ENCODE measurements at regions not wholly inside any gene's neighbourhood (a gene's known extent, or its start where the extent isn't known, plus 50 kb on each side); places are given as distances from the start of the nearest gene placed in this dataset.

- intact Hi-C loops (cut with micrococcal nuclease) = no loop called here
- H3K79me2 ChIP-seq (ENCODE audit: control insufficient read depth, insufficient read depth, low read length) = no peaks in the 10 kb centered on the region
- H3K9ac ChIP-seq (ENCODE audit: low read length) = no peak overlapping the region
- H4K20me1 ChIP-seq (ENCODE audit: control insufficient read depth, insufficient read depth, low read length, poor library complexity, severe bottlenecking) = no peaks in the 10 kb centered on the region
- ChIA-PET POLR2A (interaction anchor here (0.6 kb wide), 1 partner anchor 31 kb away, joined by 3 read pairs; no protein-coding TSS in a partner anchor), CTCF (no interaction called here)
- 89% methylated on average over 14 of the region's 22 CpGs for WGBS (ENCODE audit: insufficient coverage)
- peaks cover 0 to 7% (median 0%) of the 10 kb centered on the region in 3 donors for H3K9me3 ChIP-seq (ENCODE audit: control extremely low read depth in 1 of 3, control insufficient read depth in 2 of 3, insufficient read depth in 1 of 3, low read length in 2 of 3)
- H3K9me3 Mint-ChIP-seq (ENCODE audit: insufficient read depth) = peaks cover 3% of the 10 kb centered on the region
- H3K27me3 ChIP-seq (replicated peaks in 1 of 4; ENCODE audit: control extremely low read depth in 1 of 4, control insufficient read depth in 3 of 4, insufficient read depth in 4 of 4, low read length in 3 of 4) = peaks cover 0 to 5% (median 1%) of the 10 kb centered on the region in 4 experiments
- no peak overlapping the region for H3K27ac Mint-ChIP-seq
- H3K27ac ChIP-seq (ENCODE audit: low read length in 2 of 2) = no peak overlapping the region
- H2AFZ ChIP-seq (ENCODE audit: insufficient read depth, low read depth, low read length, poor library complexity, severe bottlenecking) = no peak overlapping the region
- H3K4me3 Mint-ChIP-seq = no peak overlapping the region
- DNase-seq (no peak), ATAC-seq (ENCODE audit: low read depth) (no peak)
- no peak overlapping the region for H3K4me2 ChIP-seq (replicated peaks; ENCODE audit: low read depth, low read length, poor library complexity, severe bottlenecking)
- H3K4me1 Mint-ChIP-seq = peaks cover 11% of the 10 kb centered on the region
- H3K27me3 Mint-ChIP-seq = peaks cover 9% of the 10 kb centered on the region
- peaks cover 5% of the 10 kb centered on the region in 2 donors for H3K4me1 ChIP-seq (ENCODE audit: control insufficient read depth in 2 of 2, insufficient read depth in 2 of 2, low read length in 2 of 2)
- H3K4me3 ChIP-seq (ENCODE audit: control extremely low read depth in 1 of 5, extremely low read depth in 1 of 5, insufficient read depth in 1 of 5, low read depth in 2 of 5, low read length in 4 of 5) = no peak overlapping the region
- TF ChIP-seq EZH2 (IDR thresholded peaks at IDR 0.05; ENCODE audit: borderline replicate concordance, insufficient read depth, low read depth, low read length, poor library complexity, severe bottlenecking) (no peak), CTCF (IDR thresholded peaks at IDR 0.05) (no peak)
- H3K36me3 ChIP-seq (replicated peaks in 1 of 2; ENCODE audit: control extremely low read depth in 1 of 2, control insufficient read depth in 1 of 2, extremely low read depth in 1 of 2, insufficient read depth in 2 of 2, low read length in 1 of 2) = no peaks in the 10 kb centered on the region
Observed at GRCh38 chr11:45048870-45049691, 97.4 kb upstream of the PRDM11 start.

GRCh38 chr11:45050111-45050510, 96.3 kb upstream of the PRDM11 start:
- Histone ChIP-seq H3K9ac (ENCODE audit: low read length) (no peak overlapping the region), H3K4me1 (ENCODE audit: control insufficient read depth in 2 of 2, insufficient read depth in 2 of 2, low read length in 2 of 2) (peaks cover 8 to 9% of the 10 kb centered on the region in 2 donors), H3K27ac (ENCODE audit: low read length in 2 of 2) (no peak overlapping the region), H4K20me1 (ENCODE audit: control insufficient read depth, insufficient read depth, low read length, poor library complexity, severe bottlenecking) (no peaks in the 10 kb centered on the region), H3K36me3 (replicated peaks in 1 of 2; ENCODE audit: control extremely low read depth in 1 of 2, control insufficient read depth in 1 of 2, extremely low read depth in 1 of 2, insufficient read depth in 2 of 2, low read length in 1 of 2) (no peaks in the 10 kb centered on the region), H3K79me2 (ENCODE audit: control insufficient read depth, insufficient read depth, low read length) (no peaks in the 10 kb centered on the region), H2AFZ (ENCODE audit: insufficient read depth, low read depth, low read length, poor library complexity, severe bottlenecking) (no peak overlapping the region), H3K27me3 (replicated peaks in 1 of 4; ENCODE audit: control extremely low read depth in 1 of 4, control insufficient read depth in 3 of 4, insufficient read depth in 4 of 4, low read length in 3 of 4) (peaks cover 0 to 5% (median 2%) of the 10 kb centered on the region in 4 experiments), H3K4me2 (replicated peaks; ENCODE audit: low read depth, low read length, poor library complexity, severe bottlenecking) (no peak overlapping the region), H3K9me3 (ENCODE audit: control extremely low read depth in 1 of 3, control insufficient read depth in 2 of 3, insufficient read depth in 1 of 3, low read length in 2 of 3) (peaks cover 0 to 7% (median 0%) of the 10 kb centered on the region in 3 donors), H3K4me3 (ENCODE audit: control extremely low read depth in 1 of 5, extremely low read depth in 1 of 5, insufficient read depth in 1 of 5, low read depth in 2 of 5, low read length in 4 of 5) (no peak overlapping the region)
- POLR2A ChIA-PET = no interaction called here
- TF ChIP-seq EZH2 (IDR thresholded peaks at IDR 0.05; ENCODE audit: borderline replicate concordance, insufficient read depth, low read depth, low read length, poor library complexity, severe bottlenecking) = no peak
- TF ChIP-seq CTCF (IDR thresholded peaks at IDR 0.05) = no peak
- CTCF ChIA-PET = interaction anchor here (1.3 kb wide), 1 partner anchor 17 kb away, joined by 3 read pairs; no protein-coding TSS in a partner anchor
- ATAC-seq (ENCODE audit: low read depth) (no peak), DNase-seq (no peak)
- 74% methylated on average over 7 of the region's 7 CpGs for WGBS (ENCODE audit: insufficient coverage)
- Mint-ChIP-seq H3K4me3 (no peak overlapping the region), H3K9me3 (ENCODE audit: insufficient read depth) (peaks cover 3% of the 10 kb centered on the region), H3K4me1 (peaks cover 18% of the 10 kb centered on the region), H3K27ac (no peak overlapping the region), H3K27me3 (peaks cover 14% of the 10 kb centered on the region)
- intact Hi-C loops (cut with micrococcal nuclease) = no loop called here
